Activated CD4-positive, alpha-beta T cell treated with anti-CD3 and anti-CD28 coated beads, Interleukin-2, amount 10 ng/mL, durations not matched to agents 7 days and 5 days (primary cell): ENCODE measurements at regions not wholly inside any gene's neighbourhood (a gene's known extent, or its start where the extent isn't known, plus 50 kb on each side); places are given as distances from the start of the nearest gene placed in this dataset.

Experiments used
- CTCF ChIA-PET: fragments of 350-600 bp; sonication (Branson Sonifier 250); formaldehyde crosslinking; loops from one replicate; lab custom pipeline; 2021; ENCODE audit warnings: antibody characterized with exemption; lab: Charles Lee
- POLR2A ChIA-PET: fragments of 350-600 bp; sonication (Branson Sonifier 250); formaldehyde crosslinking; loops from one replicate; lab custom pipeline; 2021; ENCODE audit warnings: antibody characterized with exemption; lab: Charles Lee
- DNase-seq: peaks from one replicate; pipeline ENCODE4 v3.0.0-alpha.2; 2020
- H3K27ac Mint-ChIP-seq: one replicate; pipeline ENCODE4 v1.8.0; 2021; ENCODE audit warnings: mild to moderate bottlenecking, moderate library complexity, mixed read lengths
- H3K27me3 Mint-ChIP-seq: one replicate; pipeline ENCODE4 v1.8.0; 2021; ENCODE audit warnings: mixed read lengths
- H3K36me3 Mint-ChIP-seq: one replicate; pipeline ENCODE4 v1.8.0; 2021; ENCODE audit warnings: low read depth, mixed read lengths
- H3K4me1 Mint-ChIP-seq: one replicate; pipeline ENCODE4 v1.8.0; 2021; ENCODE audit warnings: mixed read lengths
- H3K4me3 Mint-ChIP-seq: one replicate; pipeline ENCODE4 v1.8.0; 2021; ENCODE audit warnings: mild to moderate bottlenecking, moderate library complexity, mixed read lengths
- H3K9me3 Mint-ChIP-seq: one replicate; pipeline ENCODE4 v1.8.0; 2021; ENCODE audit warnings: mixed read lengths

DNA sequence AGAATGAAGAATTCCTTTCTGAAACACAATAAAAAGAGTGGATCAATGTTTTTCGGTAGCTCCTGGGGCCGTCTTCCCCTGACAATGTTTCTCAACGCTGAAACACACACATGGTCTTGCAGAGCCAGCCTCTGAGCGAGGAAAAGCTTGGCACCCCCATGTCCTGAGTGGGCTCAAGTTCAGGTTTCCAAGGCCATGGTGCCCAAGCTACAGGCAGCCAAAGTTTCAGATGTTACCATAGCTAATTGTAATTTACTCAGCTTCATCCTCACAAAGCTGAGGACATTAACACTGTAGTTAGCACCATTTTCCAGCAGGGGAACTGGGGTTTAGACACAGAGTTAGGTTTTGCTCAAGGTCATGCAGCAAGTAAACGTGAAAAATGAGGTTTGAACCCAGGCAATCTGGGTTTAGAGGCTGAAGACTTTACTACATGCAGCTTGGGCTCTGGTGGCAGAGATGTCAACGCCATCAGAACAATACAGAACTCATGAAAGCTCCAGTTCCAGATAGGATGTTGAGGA is 199.1 kb downstream of the TJP1 start:
- ChIA-PET POLR2A (no interaction called here), CTCF (no interaction called here)
- Mint-ChIP-seq H3K27me3 (peaks cover 1% of the 10 kb centered on the region), H3K27ac (no peak overlapping the region), H3K4me3 (no peak overlapping the region), H3K4me1 (no peaks in the 10 kb centered on the region), H3K36me3 (no peaks in the 10 kb centered on the region), H3K9me3 (no peaks in the 10 kb centered on the region)
- no peak for DNase-seq

DNA sequence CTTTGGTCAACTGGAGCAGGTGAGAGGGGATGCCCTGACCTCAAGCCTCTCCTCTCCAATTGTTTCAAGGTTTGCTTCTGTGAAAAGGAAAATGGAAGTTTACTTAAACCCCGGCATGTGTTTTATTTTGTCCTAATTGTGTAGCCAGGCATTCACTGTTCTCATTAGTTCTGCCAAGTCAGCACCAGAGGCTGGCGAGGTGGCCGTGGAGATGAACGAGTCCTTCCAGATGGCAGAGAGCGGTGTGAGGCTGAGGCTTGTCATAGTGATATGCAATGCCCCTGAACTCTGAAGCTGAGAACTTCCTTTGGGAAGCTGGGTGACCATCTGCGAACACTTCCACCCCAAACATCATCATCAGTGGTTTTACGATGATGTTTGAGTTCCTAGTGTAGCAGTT is 199.6 kb downstream of the TJP1 start:
- CTCF ChIA-PET, result no interaction called here
- no peak for DNase-seq
- Mint-ChIP-seq H3K9me3 (no peaks in the 10 kb centered on the region), H3K36me3 (no peaks in the 10 kb centered on the region), H3K27me3 (no peaks in the 10 kb centered on the region), H3K4me3 (no peak overlapping the region), H3K4me1 (no peaks in the 10 kb centered on the region), H3K27ac (no peak overlapping the region)
- POLR2A ChIA-PET, result no interaction called here

DNA sequence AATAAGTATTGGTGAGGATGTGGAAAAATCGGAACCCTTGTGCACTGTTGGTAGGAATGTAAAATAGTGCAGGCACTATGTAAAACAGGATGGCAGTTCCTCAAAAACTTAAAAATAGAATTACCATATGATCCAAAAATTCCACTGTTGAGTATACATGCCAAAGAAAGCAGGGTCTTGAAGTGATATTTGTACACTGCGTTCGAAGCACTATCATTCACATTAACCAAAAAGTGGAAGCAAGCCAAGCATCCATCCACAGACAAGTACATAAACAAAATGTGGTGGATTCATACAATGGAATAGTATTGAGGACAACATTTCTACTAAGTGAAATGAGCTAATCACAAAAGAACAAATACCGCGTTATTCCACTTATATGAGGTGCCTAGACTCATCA is 200.7 kb downstream of the TJP1 start:
- Mint-ChIP-seq H3K27me3 (no peaks in the 10 kb centered on the region), H3K9me3 (no peaks in the 10 kb centered on the region), H3K4me1 (no peaks in the 10 kb centered on the region), H3K27ac (no peak overlapping the region), H3K36me3 (no peaks in the 10 kb centered on the region), H3K4me3 (no peak overlapping the region)
- no peak for DNase-seq
- POLR2A ChIA-PET, result no interaction called here
- CTCF ChIA-PET, result no interaction called here

DNA sequence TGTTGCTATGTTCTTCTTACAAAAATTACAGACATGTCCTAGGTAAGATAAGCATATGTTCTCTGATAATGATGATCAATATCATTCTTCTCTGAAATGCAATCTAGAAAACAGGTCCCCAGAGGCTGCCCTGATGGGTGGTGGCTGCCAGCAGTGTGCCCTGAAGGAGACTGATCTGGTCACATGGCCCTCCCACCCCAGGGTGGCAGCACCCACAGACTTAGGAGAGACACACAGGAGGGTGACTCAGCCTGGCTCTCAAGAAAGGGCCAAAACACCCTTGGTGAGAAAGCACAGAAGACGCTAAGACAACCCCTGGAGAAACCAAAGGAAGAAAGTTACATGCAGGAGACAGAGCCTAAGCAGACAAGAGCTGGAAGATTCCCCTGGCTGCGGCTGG is 203.7 kb downstream of the TJP1 start:
- H3K9me3 Mint-ChIP-seq, result no peaks in the 10 kb centered on the region
- H3K27ac Mint-ChIP-seq, result no peak overlapping the region
- no peaks in the 10 kb centered on the region for H3K4me1 Mint-ChIP-seq
- POLR2A ChIA-PET, result no interaction called here
- no peaks in the 10 kb centered on the region for H3K27me3 Mint-ChIP-seq
- CTCF ChIA-PET, result no interaction called here
- DNase-seq, result no peak
- no peaks in the 10 kb centered on the region for H3K36me3 Mint-ChIP-seq
- no peak overlapping the region for H3K4me3 Mint-ChIP-seq

DNA sequence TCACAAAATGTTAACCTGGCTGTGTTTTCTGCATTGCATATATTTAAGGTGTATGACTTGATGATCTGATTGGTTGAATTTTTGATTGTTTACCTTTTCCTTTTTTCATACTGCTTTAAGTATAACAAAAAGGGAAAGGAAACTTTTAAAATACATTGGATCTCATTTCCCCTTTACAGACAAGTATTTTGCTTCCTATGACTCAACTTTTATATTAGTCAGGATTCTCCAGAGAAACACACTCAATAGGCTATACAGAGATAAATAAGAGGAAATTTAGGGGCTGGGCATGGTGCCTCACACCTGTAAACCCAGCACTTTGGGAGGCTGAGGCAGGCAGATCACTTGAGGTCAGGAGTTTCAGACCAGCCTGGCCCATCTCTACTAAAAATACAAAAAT is 205.8 kb downstream of the TJP1 start:
- no peak for DNase-seq
- ChIA-PET POLR2A (no interaction called here), CTCF (no interaction called here)
- H3K4me1 Mint-ChIP-seq, result no peaks in the 10 kb centered on the region
- H3K27me3 Mint-ChIP-seq, result no peaks in the 10 kb centered on the region
- no peak overlapping the region for H3K4me3 Mint-ChIP-seq
- no peaks in the 10 kb centered on the region for H3K9me3 Mint-ChIP-seq
- H3K27ac Mint-ChIP-seq, result no peak overlapping the region
- H3K36me3 Mint-ChIP-seq, result no peaks in the 10 kb centered on the region

DNA sequence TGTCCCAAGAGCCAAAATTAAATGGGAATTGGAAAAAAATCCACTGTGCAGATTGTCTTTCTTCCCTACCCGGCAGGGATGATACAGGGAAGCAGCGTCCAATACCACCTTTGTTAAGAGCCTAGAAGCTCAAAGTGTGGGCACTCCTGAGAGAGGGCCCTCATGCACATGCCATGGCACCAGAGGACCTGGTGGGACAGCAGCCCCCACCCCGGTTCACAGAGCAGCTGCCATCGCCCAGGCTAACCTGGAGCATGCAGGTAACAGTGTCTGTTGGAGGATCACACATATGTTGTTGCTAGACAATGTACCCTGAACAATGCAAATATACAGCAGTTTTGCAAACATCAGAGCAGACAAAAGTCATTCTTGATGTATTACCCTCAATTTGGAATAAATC is 206.5 kb downstream of the TJP1 start:
- H3K27me3 Mint-ChIP-seq, result no peaks in the 10 kb centered on the region
- ChIA-PET POLR2A (no interaction called here), CTCF (no interaction called here)
- no peak overlapping the region for H3K4me3 Mint-ChIP-seq
- no peaks in the 10 kb centered on the region for H3K9me3 Mint-ChIP-seq
- no peaks in the 10 kb centered on the region for H3K4me1 Mint-ChIP-seq
- no peak overlapping the region for H3K27ac Mint-ChIP-seq
- DNase-seq, result no peak
- no peaks in the 10 kb centered on the region for H3K36me3 Mint-ChIP-seq

DNA sequence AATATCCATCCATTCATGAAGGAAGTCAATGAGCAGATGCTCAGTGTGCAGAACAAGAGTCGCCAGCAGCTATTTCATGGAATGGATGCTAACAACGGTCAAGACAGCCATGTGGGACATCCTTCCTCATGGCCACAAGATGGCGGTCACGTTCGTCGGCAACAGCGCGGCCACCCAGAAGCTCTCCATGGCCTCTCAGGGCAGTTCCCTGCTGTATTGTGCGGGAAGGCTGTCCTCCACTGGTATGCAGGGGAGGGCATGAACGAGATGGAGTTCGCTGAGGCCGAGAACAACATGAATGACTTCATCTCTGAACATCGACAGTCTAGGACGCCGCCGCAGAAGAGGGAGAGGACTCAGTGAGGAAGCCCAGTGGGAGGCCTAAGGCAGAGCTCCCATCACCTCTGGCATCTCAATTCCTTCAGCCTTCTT is 208.3 kb downstream of the TJP1 start:
- CTCF ChIA-PET, result no interaction called here
- no peaks in the 10 kb centered on the region for H3K27me3 Mint-ChIP-seq

DNA sequence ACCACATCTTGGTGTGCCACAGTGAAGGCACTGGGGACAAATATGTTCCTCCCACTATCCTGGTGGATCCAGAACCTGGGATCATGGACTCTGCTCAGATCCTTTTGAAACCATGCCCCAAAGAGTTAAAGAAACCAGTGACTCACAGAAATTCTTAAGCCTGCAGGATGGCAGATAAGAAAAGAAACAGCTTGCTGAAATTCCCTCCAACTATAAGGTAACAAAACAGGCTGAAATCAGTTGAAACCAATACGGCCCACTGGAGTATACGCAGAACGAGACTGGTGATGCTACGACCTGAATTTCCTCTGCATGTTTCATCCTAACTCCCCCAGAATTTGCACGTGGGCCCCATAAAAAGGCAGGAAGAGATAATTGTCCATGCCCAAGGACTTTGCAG is 209.6 kb downstream of the TJP1 start:
- H3K4me3 Mint-ChIP-seq, result no peak overlapping the region
- no peaks in the 10 kb centered on the region for H3K36me3 Mint-ChIP-seq
- H3K27ac Mint-ChIP-seq, result no peak overlapping the region
- H3K27me3 Mint-ChIP-seq, result no peaks in the 10 kb centered on the region
- ChIA-PET POLR2A (no interaction called here), CTCF (no interaction called here)
- H3K4me1 Mint-ChIP-seq, result no peaks in the 10 kb centered on the region
- DNase-seq, result no peak
- no peaks in the 10 kb centered on the region for H3K9me3 Mint-ChIP-seq

More for the DNA sequence above, 208.3 kb downstream of the TJP1 start:
- Mint-ChIP-seq H3K4me3 (no peak overlapping the region), H3K27ac (no peak overlapping the region), H3K9me3 (no peaks in the 10 kb centered on the region), H3K4me1 (no peaks in the 10 kb centered on the region), H3K36me3 (no peaks in the 10 kb centered on the region)
- POLR2A ChIA-PET, result no interaction called here
- no peak for DNase-seq

DNA sequence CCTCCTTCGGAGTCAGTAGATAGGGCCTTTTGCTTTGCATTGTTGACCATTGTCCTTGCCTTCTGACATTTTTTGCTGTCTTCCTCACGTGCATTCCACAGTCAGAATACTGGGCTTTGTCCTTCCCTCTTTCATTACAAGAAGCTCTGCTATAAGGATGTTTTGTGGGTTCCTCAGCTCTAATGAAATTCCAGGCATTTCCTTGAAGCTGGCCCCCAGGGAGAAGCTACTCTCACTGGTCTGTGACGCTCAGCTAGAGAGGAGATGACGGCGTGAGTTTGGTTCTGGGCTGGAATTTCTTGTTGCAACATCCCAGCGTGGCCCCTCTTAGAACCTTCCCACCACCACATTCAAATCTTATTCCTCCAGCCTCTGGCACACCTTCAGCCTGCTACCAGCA is 210.2 kb downstream of the TJP1 start:
- ChIA-PET POLR2A (no interaction called here), CTCF (no interaction called here)
- no peak overlapping the region for H3K27ac Mint-ChIP-seq
- H3K36me3 Mint-ChIP-seq, result no peaks in the 10 kb centered on the region
- no peaks in the 10 kb centered on the region for H3K9me3 Mint-ChIP-seq
- H3K27me3 Mint-ChIP-seq, result no peaks in the 10 kb centered on the region
- no peak for DNase-seq
- H3K4me1 Mint-ChIP-seq, result no peaks in the 10 kb centered on the region
- H3K4me3 Mint-ChIP-seq, result no peak overlapping the region

DNA sequence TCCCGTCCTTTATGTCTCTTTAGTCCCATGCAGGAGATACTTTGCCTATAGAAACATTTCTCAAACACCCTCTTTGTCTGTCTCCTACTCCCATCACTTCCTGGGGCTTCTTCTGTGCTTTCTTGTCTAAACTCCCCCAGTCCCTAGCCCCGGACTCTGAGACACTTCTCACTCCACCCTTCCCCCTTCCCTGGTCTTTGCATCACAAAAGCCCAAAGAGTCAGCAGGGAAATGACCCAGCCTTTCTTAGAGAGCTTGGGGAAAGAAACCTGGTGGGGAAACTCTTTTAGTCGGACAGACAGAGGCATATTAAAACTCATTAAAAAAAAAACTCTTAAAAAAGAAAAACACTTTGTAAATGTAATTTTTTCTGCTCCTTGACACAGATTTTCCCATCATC is 211.2 kb downstream of the TJP1 start:
- ChIA-PET POLR2A (no interaction called here), CTCF (no interaction called here)

DNA sequence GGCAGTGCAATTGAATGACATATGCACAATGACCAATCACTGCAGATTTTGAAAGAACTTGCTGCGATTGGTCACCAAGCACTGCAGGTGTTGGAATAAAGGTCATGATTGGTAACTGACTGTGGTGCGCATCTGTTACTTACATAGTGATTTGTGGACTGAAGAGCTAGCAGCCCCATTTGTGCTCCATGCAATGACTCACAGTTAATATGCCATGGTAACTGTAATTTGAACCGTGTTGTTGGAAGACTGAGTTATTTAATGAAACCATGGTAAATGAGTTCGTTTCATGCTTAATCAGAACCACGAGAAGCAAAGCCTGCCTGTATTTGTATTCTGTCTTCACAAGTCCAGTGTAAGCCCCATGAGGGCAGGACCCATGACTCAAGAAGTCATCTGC is 220.5 kb downstream of the TJP1 start:
- Mint-ChIP-seq H3K36me3 (no peaks in the 10 kb centered on the region), H3K4me3 (no peak overlapping the region), H3K9me3 (no peaks in the 10 kb centered on the region), H3K27ac (no peak overlapping the region), H3K4me1 (no peaks in the 10 kb centered on the region), H3K27me3 (peaks cover 2% of the 10 kb centered on the region)
- ChIA-PET POLR2A (no interaction called here), CTCF (no interaction called here)
- DNase-seq, result no peak

More for the DNA sequence above, 211.2 kb downstream of the TJP1 start:
- Mint-ChIP-seq H3K27me3 (no peaks in the 10 kb centered on the region), H3K4me3 (no peak overlapping the region), H3K36me3 (no peaks in the 10 kb centered on the region), H3K4me1 (no peaks in the 10 kb centered on the region), H3K9me3 (no peaks in the 10 kb centered on the region), H3K27ac (no peak overlapping the region)
- no peak for DNase-seq

DNA sequence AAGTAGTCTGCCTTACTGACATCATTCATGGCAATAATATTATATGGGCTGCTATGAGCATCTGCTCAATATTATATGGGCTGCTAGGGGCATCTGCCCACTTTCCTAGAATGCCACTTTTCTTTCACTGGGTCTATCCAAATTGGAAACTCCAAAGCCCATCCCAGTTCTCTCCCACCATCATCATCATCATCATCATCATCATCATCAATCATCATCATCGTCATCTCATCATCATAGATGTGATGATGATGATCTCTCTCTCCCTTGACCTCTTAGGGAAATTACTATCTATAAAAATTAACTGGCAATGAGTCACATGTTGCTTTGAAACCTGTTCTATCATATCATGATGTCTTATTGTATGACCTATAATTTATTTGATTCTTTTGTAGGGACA is 222.0 kb downstream of the TJP1 start:
- Mint-ChIP-seq H3K27me3 (peaks cover 2% of the 10 kb centered on the region), H3K9me3 (no peaks in the 10 kb centered on the region), H3K4me3 (no peak overlapping the region), H3K4me1 (no peaks in the 10 kb centered on the region), H3K36me3 (no peaks in the 10 kb centered on the region), H3K27ac (no peak overlapping the region)
- no peak for DNase-seq
- ChIA-PET CTCF (no interaction called here), POLR2A (no interaction called here)

DNA sequence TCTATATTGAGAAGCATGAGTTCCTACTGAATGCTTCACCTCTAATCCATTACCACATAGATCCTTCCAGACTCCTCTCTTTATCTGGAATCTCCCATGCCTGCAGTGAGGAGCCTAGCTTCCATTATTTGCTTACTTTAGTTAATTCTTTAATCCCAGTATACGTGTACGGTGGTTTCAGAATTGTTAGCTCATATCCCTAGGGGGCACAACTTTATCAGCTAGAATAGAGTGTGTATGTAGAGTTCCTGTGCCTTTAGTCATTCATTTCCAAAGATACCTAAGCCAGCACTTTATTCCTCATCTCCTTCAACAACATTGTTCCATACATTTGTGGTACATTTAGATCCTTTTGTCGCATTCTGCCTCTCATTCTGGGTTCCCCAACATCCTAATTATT is 226.0 kb downstream of the TJP1 start:
- H3K4me3 Mint-ChIP-seq, result no peak overlapping the region
- H3K36me3 Mint-ChIP-seq, result no peaks in the 10 kb centered on the region
- peaks cover 2% of the 10 kb centered on the region for H3K27me3 Mint-ChIP-seq
- ChIA-PET POLR2A (no interaction called here), CTCF (no interaction called here)
- DNase-seq, result no peak
- no peak overlapping the region for H3K27ac Mint-ChIP-seq
- H3K4me1 Mint-ChIP-seq, result no peaks in the 10 kb centered on the region
- H3K9me3 Mint-ChIP-seq, result no peaks in the 10 kb centered on the region

DNA sequence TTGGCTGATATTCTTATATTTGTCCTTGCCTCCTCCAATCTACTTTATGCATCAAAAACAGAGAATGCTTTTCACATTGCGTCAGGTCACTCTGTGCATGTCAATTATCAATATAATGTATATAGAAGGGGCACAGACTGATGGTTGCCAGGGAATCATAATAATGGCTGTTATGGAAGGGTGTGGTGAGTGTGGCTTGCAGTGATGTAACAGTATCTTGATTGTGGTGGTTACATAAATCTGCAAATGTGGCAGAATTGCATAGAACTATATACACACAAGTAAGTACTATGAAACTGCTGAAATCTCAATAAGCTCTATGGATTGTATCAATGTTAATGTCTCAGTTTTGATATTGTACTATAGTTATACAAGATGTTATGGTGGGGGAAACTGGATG is 228.6 kb downstream of the TJP1 start:
- Mint-ChIP-seq H3K9me3 (no peaks in the 10 kb centered on the region), H3K36me3 (no peaks in the 10 kb centered on the region), H3K4me3 (no peak overlapping the region), H3K27ac (no peak overlapping the region), H3K27me3 (no peaks in the 10 kb centered on the region), H3K4me1 (no peaks in the 10 kb centered on the region)
- DNase-seq, result no peak
- ChIA-PET CTCF (no interaction called here), POLR2A (no interaction called here)
